ENCODE measurements at regions not wholly inside any gene's neighbourhood (a gene's known extent, or its start where the extent isn't known, plus 50 kb on each side); places are given as distances from the start of the nearest gene placed in this dataset.

GRCh38 chr13:97564956-97565355, 131.0 kb downstream of the RAP2A start (continued):
- TF ChIP-seq AFF1 (IDR thresholded peaks at IDR 0.05; ENCODE audit: low read depth in 1 of 2, partially characterized antibody in 2 of 2) (no peak), HMG20A (CRISPR knock-in tag; conservative IDR thresholded peaks at IDR 0.05) (no peak), BACH1 (tag; IDR thresholded peaks at IDR 0.05) (no peak), E2F8 (IDR thresholded peaks at IDR 0.05; ENCODE audit: low read depth, partially characterized antibody) (no peak), PPARD (CRISPR knock-in tag; IDR thresholded peaks at IDR 0.05) (no peak)

Measured in K562 (cell line).